GM18517 (cell line): ENCODE measurements at regions not wholly inside any gene's neighbourhood (a gene's known extent, or its start where the extent isn't known, plus 50 kb on each side); places are given as distances from the start of the nearest gene placed in this dataset.

Experiments used
- ATAC-seq: cut with Tn5 transposase; IDR thresholded peaks from one replicate; pipeline ENCODE4 v1.9.1; 2021; ENCODE audit warnings: mild to moderate bottlenecking, moderate library complexity; ENCODE audit not compliant: unreplicated experiment

DNA sequence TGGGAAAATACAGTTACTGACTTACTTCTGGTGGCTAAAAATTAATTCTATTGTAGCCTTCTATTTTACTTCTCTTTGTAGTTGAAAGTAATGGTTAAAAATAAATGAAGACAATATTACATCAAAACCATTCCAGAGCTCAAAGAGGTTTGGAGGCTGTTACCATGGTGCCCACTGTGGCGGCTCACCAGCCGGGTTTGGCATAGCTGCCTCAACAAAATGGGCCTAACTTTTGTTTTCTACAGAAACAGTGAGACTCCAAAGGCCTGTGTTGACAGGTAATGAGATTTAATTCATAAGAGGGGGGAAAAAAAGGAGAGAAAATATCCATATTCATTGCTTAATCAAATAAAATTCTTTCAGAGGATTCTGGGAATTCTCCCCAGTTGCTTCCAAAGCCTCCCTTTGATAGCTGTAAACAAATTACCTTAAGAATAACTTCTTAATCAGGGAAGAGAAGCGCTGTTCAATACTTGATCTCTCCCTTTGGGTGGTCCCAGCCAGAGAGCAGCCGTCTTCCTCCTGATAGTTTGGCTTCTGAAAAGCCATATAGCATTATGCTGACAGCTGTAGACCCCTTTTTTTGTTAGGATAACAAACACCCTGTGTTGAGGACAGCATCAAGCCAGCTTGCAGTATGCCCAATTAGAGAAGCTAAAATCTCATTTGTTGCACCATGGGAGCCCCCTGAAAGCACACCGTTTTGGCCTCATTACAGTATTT lies 266.8 kb downstream of the NEDD1 start:
- ATAC-seq, result no peak

DNA sequence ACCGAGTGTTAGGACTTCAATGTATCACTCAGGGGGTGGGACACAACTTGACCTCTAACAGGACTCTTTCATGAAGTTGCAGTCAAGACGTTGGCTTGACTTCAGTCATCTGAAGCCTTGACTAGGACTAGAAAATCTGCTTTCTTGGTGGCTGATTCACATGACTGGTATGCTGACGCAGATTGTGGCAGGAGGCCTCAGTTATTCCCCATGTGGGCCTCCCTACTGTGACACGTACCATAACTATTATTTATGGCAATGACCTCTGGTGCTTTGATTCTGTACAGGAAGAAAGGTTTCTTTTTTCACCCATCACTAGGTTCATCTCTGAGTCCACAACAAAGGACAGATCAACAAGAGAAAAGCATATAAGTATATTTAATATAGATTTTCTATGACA lies 270.4 kb downstream of the NEDD1 start:
- no peak for ATAC-seq

DNA sequence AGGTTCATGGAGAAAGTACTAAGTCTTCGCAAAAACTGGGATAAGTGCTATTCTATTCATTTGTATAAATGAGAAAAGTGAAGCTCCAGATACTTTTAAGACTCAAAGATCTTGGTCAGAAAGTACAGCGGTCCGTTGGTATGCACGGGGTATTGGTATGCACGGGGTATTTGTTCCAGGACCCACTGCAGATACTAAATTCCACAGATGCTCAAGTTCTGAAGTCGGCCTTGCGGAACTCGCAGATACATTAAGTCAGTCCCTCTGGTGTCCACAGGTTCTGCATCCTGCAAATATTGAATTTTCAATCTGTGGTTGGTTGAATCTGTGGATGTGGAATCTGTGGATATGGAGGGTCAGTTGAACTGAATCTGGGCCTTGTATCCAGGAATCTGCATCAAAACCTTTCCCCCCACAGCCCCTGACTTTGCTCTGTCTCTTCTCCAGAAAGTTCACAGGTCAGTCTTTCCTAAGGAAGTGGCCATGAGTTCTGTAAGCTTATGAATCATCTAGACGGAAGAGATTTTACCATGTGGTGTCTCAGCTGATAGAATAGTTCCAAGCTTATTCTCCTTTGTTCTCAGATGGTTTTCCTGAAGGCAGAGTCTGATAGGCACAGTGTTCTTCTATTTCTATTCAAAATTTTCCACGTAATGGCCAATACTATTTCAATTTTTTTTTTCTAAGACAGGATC lies 274.7 kb downstream of the NEDD1 start:
- ATAC-seq, result no peak

DNA sequence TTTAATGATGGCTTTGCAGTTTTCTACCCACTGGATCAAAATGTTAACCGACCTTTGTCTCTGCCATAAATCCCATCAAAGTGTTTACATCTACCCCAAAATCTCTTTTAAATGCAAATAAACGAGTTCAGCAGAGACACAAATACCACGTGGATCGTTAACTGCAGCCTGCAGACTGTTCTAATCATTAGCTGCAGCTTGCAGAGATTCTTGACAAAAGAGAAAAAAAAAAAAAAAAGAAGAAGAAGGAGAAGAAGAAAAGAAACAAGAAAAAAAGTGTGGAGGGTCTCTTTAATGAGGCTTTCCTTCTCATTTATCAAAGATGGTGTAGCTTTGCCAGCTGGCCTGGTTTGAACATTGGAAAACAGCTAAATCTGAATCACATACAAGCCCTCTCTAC lies 275.7 kb downstream of the NEDD1 start:
- no peak for ATAC-seq

DNA sequence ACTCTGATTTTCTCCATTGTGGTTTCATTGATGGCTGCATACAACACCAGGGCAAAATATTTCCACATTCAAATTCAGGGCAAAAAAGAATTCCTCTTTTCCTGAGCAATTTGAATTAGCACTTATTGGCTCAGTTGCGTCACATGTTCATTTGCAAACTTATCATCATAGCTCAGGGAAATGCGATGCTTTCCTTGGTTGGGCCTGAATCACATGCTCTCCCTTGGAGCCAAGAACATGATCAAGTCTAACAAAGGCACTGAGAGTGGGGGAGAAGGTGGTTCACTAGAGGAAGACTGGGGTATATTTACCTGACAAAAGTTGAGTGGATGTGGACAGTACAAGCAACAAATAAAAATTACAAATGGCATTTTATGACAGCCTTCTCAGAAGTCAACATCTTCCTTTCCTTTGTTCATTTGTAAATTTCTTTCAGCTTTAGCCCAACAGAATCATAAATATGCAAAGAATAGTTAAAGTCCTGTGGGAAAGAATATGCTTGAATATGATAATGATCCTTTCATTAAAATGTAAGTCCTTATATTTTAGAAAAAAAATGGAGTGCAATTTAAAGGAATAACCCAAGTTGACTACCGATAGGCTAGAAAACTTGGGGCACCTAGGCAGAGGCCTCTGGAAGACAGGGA lies 277.2 kb downstream of the NEDD1 start:
- ATAC-seq, result no peak

DNA sequence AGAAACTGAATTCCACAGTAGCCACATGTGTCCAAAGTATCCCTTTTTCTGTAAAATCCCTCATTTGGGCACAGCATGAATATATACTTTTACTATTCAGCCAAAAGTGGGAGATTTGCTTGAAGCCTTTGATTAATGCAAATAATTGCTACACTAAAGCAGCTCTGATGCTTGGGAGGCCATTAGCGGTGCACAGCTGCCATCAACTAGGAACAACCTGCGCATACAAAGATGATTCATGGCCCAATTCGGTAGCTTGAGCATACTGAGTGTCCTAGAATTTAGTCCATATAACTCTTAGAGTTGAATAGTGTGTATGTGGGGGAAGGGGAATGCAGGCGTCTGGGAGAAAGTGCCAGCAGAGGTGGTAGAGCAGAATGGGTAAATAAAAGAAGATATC lies 277.0 kb upstream of the RMST start:
- ATAC-seq, result no peak

DNA sequence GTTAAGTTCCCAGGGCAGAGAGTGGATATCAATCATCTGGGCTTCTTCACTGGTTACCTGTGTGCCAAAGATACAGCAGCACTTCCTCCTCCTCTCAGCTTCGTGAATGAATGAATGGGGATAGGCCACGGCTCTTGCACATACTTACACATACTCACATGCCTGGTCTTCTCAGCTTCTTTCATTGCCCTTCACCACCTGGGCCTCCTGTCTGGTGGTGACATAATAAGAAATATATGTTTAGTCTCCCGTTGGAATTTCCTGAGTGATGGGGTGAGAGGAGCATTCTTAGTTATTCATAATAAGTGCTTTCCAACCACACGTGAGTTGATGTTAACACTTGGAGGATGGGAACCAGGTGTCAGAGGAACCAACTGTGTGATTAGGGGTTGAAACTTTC lies 268.1 kb upstream of the RMST start:
- no peak for ATAC-seq

DNA sequence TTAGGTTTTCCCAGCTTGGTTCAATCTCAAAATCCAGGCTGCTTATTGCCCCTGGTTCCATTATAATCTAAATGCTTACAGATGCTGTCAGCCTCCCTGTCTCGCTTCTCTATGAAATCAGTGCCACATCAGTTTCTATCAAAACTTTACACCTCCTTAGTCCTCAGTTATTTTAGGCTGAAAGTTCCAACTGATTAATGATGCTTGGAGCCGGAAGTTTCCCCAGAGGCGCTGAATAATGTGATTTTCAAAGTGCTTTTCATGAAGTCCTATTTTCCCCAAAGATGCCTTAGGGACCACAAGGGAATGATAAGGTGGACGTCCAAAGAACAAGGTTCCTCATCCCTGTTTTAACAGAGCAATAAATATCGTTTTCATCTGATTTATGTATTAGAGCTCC lies 262.4 kb upstream of the RMST start:
- no peak for ATAC-seq

DNA sequence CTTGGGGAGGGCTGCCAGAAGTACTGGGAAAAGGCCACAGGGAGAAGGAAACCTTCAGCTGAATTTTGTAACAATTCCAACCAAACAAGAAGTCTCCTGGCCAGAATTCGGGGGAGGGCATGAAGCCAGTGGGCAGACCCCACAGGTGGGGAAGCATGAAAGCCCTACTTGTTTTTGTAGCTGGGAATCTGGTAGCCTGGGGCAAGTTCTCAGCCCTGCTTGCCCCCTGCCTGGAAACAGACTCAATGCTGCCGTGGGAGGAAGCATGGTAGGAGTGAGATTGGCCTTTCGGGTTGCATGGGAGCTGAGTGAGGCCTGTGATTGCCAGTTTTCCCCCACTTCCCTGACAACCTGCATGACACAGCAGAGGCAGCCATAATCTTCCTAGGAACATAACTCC lies 259.2 kb upstream of the RMST start:
- ATAC-seq, result no peak

DNA sequence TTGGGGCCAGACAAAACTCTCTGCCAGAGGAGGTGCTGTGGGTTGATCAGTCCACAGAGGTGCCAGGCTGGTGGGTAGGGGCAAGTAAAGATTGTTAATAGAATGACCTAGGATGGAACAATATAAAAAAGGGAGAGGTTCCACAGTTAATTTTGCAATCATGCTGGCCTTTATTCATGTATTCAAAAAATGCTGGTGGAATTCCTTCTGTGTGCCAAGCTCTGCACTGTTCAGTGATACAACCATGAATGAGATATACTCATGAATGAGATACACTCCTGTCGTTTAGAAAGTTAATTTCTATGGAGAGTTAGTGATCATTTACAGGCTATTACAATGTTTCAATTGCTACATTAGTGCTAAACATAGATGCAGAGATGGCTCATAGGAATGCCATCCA lies 252.6 kb upstream of the RMST start:
- ATAC-seq, result no peak

DNA sequence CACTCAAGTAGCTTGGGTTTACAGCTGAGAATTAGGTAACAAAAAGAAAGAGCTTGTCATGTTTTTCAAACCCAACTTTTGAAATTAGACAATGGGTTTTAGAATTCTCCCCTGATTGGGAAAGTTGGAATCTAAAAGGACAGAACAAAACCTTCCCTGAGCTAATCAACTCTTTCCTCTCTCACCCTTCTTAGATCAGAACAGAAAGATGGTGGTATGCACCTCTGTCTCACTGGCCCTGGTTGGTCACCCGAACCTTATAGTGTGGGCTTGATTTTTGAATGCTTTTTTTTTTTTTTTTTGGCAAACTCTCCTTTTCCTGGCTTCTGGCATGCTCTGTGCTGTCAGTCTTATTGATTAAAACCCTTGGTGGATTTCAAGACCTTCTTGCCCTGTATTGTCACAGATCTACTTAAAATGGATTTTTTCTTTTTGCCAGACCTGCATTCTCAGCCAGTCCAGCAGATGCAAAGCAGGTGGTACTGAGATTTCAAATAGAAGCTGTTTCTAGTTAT lies 251.1 kb upstream of the RMST start:
- ATAC-seq, result no peak

DNA sequence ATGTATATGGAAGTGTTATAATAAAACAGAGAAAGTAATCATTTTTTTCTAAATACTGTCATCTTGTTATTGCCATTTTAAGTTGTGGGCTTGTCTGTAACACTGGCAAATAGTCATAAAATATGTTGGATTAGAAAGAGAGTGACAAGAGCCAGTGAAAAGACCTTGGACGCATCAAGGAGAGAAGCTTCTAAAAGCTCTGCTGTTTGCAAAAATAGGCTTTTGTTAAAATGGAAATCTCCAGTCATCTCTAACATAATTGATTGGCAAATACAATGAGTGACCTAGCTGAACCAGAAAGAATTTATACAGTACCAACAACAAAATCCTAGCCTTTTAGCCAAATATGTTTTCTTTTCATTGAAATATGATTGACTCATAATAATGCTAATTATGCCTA lies 245.8 kb upstream of the RMST start:
- ATAC-seq, result no peak

DNA sequence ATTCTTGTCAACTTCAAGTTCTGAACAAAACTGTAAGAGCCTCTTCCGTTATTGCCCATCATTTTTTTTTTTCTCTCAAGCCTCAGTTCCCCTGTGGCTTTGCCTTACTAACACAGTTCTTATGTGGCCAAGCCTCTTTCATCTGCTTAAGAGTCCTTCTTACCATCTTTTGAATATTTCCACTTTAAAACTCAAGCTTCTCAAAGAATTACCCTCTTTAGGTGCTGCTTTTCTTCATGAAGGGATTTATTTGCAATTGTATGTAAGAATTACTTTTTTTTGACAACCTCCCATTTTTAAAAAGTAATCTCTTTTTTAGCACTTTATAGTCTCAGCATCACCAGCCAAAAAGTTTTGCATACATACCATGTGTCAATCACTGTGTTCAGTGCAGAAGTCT lies 240.2 kb upstream of the RMST start:
- no peak for ATAC-seq

DNA sequence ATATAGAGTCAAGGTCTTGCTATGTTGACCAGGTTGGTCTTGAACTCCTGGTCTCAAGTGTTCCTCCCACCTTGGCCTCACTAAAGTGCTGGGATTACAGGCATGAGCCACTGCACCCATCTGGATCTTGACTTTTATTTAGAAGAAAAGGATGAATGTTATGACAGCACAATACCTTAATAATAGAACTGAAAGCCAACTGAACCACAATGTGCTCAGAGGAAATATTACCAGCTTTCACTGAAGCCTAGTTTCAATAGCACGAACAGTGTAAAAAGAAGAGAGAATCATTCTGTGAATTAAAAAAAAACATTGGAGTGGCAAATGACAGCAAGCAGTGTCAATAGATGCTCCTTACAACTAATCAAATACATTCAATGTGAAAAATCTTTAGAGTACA lies 239.2 kb upstream of the RMST start:
- no peak for ATAC-seq

DNA sequence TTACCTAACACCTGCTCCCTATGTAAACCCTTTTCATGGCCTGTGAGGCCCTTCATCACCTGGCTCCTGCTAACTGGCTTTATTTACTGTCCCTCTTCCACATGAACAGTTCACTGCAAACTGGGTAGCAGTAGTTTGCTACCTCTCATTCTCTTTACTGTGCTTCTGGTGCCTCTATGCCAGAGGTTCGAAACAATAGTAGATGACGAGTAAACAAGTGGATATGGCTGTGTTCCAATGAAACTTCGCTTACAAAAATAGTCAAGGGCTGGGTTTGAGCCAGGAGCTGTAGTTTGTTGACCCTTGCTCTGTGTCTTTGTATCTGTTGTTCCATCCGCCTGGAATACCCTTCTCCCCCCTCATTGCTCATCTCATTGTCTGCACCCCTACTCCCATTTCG lies 233.6 kb upstream of the RMST start:
- no peak for ATAC-seq

DNA sequence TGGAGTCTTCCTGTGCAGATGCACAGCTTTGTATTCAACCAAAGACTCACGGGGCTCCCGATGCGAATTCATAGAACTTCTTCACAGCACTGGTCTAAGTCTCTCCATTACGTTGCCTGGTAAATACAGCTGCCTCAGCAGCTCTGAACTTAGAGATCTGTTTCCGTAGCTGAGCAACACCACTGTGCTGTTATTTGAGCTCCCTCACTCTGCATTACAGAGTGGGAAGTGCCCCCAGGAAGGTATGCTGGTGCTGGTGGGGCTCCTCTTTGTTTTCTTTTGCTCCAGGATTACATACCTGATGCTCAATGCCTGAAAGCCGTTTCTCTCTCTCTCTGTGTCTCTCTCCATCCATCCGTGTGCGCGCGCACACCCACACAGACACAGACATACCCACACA lies 227.5 kb upstream of the RMST start:
- no peak for ATAC-seq

DNA sequence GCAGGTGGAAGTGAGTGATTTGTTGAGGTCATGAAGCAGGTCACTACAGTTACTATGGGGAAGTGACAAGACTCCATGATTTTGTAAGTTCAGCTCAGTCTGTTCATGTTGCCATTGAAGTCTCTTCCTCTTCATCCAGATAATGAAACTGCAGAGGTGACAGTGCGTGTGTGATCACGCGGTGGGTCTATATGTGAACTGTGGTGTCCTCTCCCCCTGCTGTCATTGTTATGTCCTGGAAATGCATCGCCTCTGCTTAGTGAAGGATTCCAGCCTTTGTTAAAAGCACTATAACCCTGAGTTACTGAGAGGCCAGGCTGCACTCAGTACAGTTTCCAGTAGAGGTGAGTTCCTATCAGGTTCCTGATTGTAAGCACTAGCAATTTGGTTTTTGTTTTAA lies 216.2 kb upstream of the RMST start:
- no peak for ATAC-seq

DNA sequence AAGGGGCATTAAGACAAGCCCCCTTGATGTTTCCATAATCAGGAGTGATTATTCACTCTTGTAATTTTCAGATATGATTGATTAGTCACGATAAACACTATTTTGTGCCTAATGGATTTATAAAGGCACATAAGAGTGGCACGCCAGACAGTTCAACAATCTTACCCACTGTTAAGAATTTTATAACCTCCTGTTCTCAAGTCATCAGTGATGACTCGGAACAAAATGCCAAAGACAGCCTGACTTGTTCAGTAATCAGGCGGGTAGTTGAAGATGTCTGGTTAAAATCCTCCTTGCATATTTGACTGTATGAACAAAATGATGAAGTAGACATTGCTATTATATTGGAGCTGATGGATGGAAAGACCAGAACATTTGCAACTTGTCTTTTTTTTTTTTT lies 212.1 kb upstream of the RMST start:
- ATAC-seq, result no peak

DNA sequence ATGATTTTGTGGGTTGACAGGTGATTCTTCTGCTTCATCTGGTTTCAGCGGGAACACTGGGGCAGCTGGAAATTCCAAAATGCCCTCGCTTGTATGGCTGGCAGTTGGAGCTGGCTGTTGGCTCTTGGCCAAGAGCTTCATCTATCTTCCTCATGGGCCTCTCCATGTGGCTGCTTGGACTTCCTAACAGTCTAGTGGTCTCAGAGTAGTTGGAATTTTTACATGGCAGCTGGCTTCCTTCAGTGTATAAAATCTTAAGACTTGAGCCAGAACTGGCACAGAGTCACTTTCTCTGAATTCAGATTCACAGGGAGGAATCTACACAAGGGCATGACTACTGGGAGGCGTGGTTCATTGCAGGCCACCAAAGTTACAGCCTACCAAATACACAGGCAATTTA lies 204.9 kb upstream of the RMST start:
- ATAC-seq, result no peak

DNA sequence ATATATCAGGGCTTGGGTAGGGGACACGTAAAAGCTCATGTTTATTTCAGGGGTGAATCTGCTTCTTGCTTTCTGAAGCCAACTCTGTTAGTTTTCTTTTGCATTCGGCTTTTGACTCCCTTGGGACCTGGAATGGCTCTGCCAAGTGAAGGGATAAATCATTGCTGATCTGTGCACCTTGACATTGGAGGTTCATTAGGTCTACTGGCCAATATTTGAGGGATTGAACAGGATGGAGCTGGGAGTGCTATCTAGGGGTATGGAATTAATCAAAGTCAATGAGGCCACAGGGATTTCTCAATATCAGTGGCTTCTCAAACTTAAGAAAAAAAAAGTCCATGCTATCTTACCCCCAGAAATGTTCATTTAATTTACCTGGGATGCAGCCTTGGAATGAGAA lies 203.5 kb upstream of the RMST start:
- no peak for ATAC-seq

DNA sequence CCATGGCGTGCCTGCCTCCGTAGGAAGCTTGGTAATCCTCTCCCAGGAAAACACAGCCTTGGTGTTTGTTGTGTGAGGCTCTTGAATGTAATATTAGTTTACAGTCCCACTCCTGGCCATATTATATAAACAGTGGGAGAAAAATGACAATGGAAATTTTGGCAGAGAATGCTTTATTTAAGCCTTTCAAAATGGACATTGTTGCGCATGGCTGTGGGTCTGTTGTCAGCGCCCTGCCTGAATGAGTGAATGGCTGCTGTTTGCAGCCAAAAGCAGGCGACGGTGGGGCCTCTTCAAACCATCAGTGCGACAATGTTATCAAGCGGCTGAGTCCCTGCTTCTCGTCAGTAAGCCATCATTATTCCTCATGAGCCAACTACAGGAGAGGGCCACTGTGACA lies 201.8 kb upstream of the RMST start:
- no peak for ATAC-seq

DNA sequence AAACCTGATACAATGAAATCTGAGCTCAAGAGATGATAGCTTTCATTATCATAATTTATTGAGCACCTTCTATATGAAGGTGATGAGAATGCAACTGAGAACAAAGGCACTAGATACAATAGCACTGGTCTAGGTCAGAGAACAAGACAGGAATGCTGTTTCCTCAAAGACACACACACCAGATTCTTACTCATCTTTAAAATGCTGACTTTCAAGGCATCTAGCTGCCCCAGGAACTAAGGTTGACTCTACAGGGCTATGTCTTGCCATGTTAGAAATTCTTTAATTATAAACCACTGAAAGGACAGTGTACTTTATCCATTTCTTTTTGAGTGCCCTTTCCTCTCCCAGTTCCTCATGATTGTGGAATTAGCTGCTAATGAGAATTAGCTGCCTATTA lies 195.4 kb upstream of the RMST start:
- ATAC-seq, result no peak
